GM23338 (cell line): ENCODE measurements at regions not wholly inside any gene's neighbourhood (a gene's known extent, or its start where the extent isn't known, plus 50 kb on each side); places are given as distances from the start of the nearest gene placed in this dataset.

Experiments
- ATAC-seq: fragments of 200-7000 bp; cut with Tn5 transposase; 3 replicates; pipeline ENCODE4 v1.9.1; 2020
- DNase-seq: peaks from one replicate; pipeline ENCODE4 v3.0.0-alpha.2; 2015; ENCODE audit warnings: low spot score
- H2AFZ ChIP-seq: fragments of 200-600 bp; sonication (generic); 2 replicates; pipeline ENCODE4 v1.8.0; 2016; ENCODE audit warnings: antibody characterized with exemption, mild to moderate bottlenecking, moderate library complexity
- H3F3A ChIP-seq: fragments of 200-600 bp; sonication (generic); replicated peaks from 2 replicates; pipeline ENCODE4 v1.8.0; 2017; ENCODE audit warnings: antibody characterized with exemption, mixed run types, low read depth
- H3K27ac ChIP-seq: fragments of 200-600 bp; sonication (generic); 2 replicates; pipeline ENCODE4 v1.6.1; 2016; ENCODE audit warnings: low read depth
- H3K27me3 ChIP-seq: fragments of 200-600 bp; sonication (generic); 2 replicates; pipeline ENCODE4 v1.8.0; 2016; ENCODE audit warnings: mild to moderate bottlenecking, mixed run types, moderate library complexity; ENCODE audit not compliant: insufficient read depth
- H3K36me3 ChIP-seq: fragments of 200-600 bp; sonication (generic); 2 replicates; pipeline ENCODE4 v1.8.0; 2016; ENCODE audit warnings: mild to moderate bottlenecking; ENCODE audit not compliant: insufficient read depth
- H3K4me1 ChIP-seq: fragments of 200-600 bp; sonication (generic); 2 replicates; pipeline ENCODE4 v1.8.0; 2016; ENCODE audit warnings: mild to moderate bottlenecking, moderate library complexity; ENCODE audit not compliant: insufficient read depth
- H3K4me2 ChIP-seq: fragments of 200-600 bp; sonication (generic); 2 replicates; pipeline ENCODE4 v1.7.1; 2017; ENCODE audit warnings: mixed run types
- H3K4me3 ChIP-seq: fragments of 200-600 bp; sonication (generic); 2 replicates; pipeline ENCODE4 v1.6.1; 2016; ENCODE audit warnings: mixed run types
- H3K79me2 ChIP-seq: fragments of 200-600 bp; sonication (generic); replicated peaks from 2 replicates; pipeline ENCODE4 v1.8.0; 2017; ENCODE audit warnings: mild to moderate bottlenecking; ENCODE audit not compliant: insufficient read depth
- H3K9me2 ChIP-seq: fragments of 200-600 bp; sonication (generic); 2 replicates; pipeline ENCODE4 v1.8.0; 2017; ENCODE audit not compliant: insufficient read depth
- H4K20me1 ChIP-seq: fragments of 200-600 bp; sonication (generic); replicated peaks from 2 replicates; pipeline ENCODE4 v1.8.0; 2017; ENCODE audit warnings: mild to moderate bottlenecking; ENCODE audit not compliant: insufficient read depth
- H3K27ac Mint-ChIP-seq: 2 replicates; pipeline ENCODE4 v1.8.0; 2020; ENCODE audit warnings: inconsistent platforms, mild to moderate bottlenecking, moderate library complexity, mixed read lengths
- H3K27me3 Mint-ChIP-seq: 3 replicates; pipeline ENCODE4 v1.8.0; 2022; ENCODE audit warnings: low read depth, mild to moderate bottlenecking, moderate library complexity, mixed read lengths, inconsistent platforms; ENCODE audit not compliant: insufficient read depth, poor library complexity
- H3K36me3 Mint-ChIP-seq: 3 replicates; pipeline ENCODE4 v1.8.0; 2021; ENCODE audit warnings: low read depth, mild to moderate bottlenecking, inconsistent platforms, moderate library complexity, mixed read lengths
- H3K4me1 Mint-ChIP-seq: 3 replicates; pipeline ENCODE4 v1.8.0; 2020; ENCODE audit warnings: mild to moderate bottlenecking, inconsistent platforms, mixed read lengths
- H3K4me3 Mint-ChIP-seq: 3 replicates; pipeline ENCODE4 v1.8.0; 2021; ENCODE audit warnings: moderate library complexity, mild to moderate bottlenecking, inconsistent platforms, mixed read lengths
- H3K9me3 Mint-ChIP-seq: 3 replicates; pipeline ENCODE4 v1.8.0; 2020; ENCODE audit warnings: moderate library complexity, mild to moderate bottlenecking, inconsistent platforms, mixed read lengths
- EZH2 ChIP-seq: fragments of 200-600 bp; sonication (generic); IDR thresholded peaks from one replicate; pipeline ENCODE4 v1.8.0; 2017; ENCODE audit warnings: antibody characterized with exemption, mild to moderate bottlenecking, low read depth; ENCODE audit not compliant: unreplicated experiment
- EZH2phosphoT487 ChIP-seq: fragments of 200-600 bp; sonication (generic); IDR thresholded peaks from one replicate; pipeline ENCODE4 v1.8.1; 2018; ENCODE audit warnings: antibody characterized with exemption; ENCODE audit not compliant: unreplicated experiment
- NANOG ChIP-seq: IDR thresholded peaks from 2 replicates; pipeline ENCODE4 v1.6.1; 2016; ENCODE audit warnings: antibody characterized with exemption, borderline replicate concordance
- POLR2AphosphoS5 ChIP-seq: IDR thresholded peaks from 2 replicates; pipeline ENCODE4 v1.6.1; 2016; ENCODE audit warnings: antibody characterized with exemption, low read depth
- ZNF114 ChIP-seq: fragments of 250-450 bp; sonication (Bioruptor Pico); IDR thresholded peaks from 2 replicates; pipeline ENCODE4 v1.5.0; 2020; ENCODE audit warnings: mild to moderate bottlenecking, moderate library complexity
- TF ChIP-seq, protein P1 (sequence below), 2 experiments: fragments of 200-600 bp in 1 of 2; sonication (generic) in 1 of 2; conservative IDR thresholded peaks; 2 replicates each; pipeline versions ENCODE4 v1.5.1 to v1.6.1; 2016 to 2017; ENCODE audit warnings: antibody characterized with exemption in 2 of 2, low read depth in 2 of 2, mild to moderate bottlenecking in 2 of 2, moderate library complexity in 1 of 2

- H4K20me1 ChIP-seq, result no peaks in the 10 kb centered on the region
- H3K4me3 ChIP-seq, result no peak overlapping the region
- H3K27ac ChIP-seq, result no peak overlapping the region
- Mint-ChIP-seq H3K27me3 (no peaks in the 10 kb centered on the region), H3K36me3 (0 out of 3 replicates have a peak, but pooled peaks cover 3% of the 10 kb centered on the region), H3K4me3 (no peak overlapping the region), H3K9me3 (no peaks in the 10 kb centered on the region; the same call in 2 of the 3 replicates), H3K4me1 (peaks cover 8% of the 10 kb centered on the region; the same call in 2 of the 3 replicates), H3K27ac (no peak overlapping the region)
- TF ChIP-seq NANOG, result no peak
- TF ChIP-seq, protein P1, sequence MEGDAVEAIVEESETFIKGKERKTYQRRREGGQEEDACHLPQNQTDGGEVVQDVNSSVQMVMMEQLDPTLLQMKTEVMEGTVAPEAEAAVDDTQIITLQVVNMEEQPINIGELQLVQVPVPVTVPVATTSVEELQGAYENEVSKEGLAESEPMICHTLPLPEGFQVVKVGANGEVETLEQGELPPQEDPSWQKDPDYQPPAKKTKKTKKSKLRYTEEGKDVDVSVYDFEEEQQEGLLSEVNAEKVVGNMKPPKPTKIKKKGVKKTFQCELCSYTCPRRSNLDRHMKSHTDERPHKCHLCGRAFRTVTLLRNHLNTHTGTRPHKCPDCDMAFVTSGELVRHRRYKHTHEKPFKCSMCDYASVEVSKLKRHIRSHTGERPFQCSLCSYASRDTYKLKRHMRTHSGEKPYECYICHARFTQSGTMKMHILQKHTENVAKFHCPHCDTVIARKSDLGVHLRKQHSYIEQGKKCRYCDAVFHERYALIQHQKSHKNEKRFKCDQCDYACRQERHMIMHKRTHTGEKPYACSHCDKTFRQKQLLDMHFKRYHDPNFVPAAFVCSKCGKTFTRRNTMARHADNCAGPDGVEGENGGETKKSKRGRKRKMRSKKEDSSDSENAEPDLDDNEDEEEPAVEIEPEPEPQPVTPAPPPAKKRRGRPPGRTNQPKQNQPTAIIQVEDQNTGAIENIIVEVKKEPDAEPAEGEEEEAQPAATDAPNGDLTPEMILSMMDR (conservative IDR thresholded peaks at IDR 0.05; ENCODE audit: low read depth in 2 of 2), result no peak
- no peak for TF ChIP-seq POLR2AphosphoS5
- H3K4me1 ChIP-seq, result no peaks in the 10 kb centered on the region
- H3K36me3 ChIP-seq, result no peaks in the 10 kb centered on the region
- H3K4me2 ChIP-seq, result no peak overlapping the region
- H3K79me2 ChIP-seq, result no peaks in the 10 kb centered on the region
- ATAC-seq (no peak), DNase-seq (no peak)
- H3F3A ChIP-seq, result no peaks in the 10 kb centered on the region
- H2AFZ ChIP-seq, result no peak overlapping the region
- no peaks in the 10 kb centered on the region for H3K27me3 ChIP-seq
- H3K9me2 ChIP-seq, result no peaks in the 10 kb centered on the region; the same call in 1 of the 2 replicates
Observed at GRCh38 chr16:77652399-77652798, 69.9 kb upstream of the NUDT7 start.

DNA sequence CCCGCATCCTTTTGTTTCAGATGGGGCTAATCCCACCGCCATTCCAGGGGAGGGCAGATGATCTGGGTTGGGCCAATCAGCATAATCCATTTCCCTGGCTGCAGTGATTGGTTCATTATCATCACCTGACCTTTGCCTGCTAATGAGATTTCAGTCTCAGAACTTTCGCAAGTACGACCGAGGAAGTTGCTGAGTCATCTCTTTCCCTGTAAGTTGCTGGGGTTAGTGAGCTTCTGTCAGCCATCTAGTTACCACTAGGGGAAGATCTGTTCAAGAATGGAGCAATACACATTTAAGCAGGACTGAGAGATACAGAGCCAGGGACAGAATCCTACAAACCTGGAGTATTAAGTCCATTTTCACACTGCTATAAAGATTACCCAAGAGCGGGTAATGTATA, 65.3 kb upstream of the NUDT7 start:
- H3K27me3 ChIP-seq, result no peaks in the 10 kb centered on the region
- Mint-ChIP-seq H3K27me3 (peaks cover 4% of the 10 kb centered on the region), H3K4me3 (no peak overlapping the region), H3K4me1 (peaks cover 10% of the 10 kb centered on the region; the same call in 2 of the 3 replicates), H3K9me3 (no peaks in the 10 kb centered on the region; the same call in 2 of the 3 replicates), H3K27ac (0 out of 2 replicates have a peak overlapping the region, but pooled peaks have one; percentile 67), H3K36me3 (0 out of 3 replicates have a peak, but pooled peaks cover 3% of the 10 kb centered on the region)
- DNase-seq (peak; percentile 79), ATAC-seq (peak; percentile 71)
- H3F3A ChIP-seq, result no peaks in the 10 kb centered on the region
- no peak overlapping the region for H3K4me3 ChIP-seq
- no peaks in the 10 kb centered on the region for H3K79me2 ChIP-seq
- H3K9me2 ChIP-seq, result no peaks in the 10 kb centered on the region; the same call in 1 of the 2 replicates
- no peak overlapping the region for H3K4me2 ChIP-seq
- H2AFZ ChIP-seq, result peak overlapping the region; percentile 15; the same call in 1 of the 2 replicates
- no peaks in the 10 kb centered on the region for H3K36me3 ChIP-seq
- no peaks in the 10 kb centered on the region; the same call in 1 of the 2 replicates for H4K20me1 ChIP-seq
- TF ChIP-seq EZH2 (no peak), NANOG (no peak), ZNF114 (CRISPR knock-in tag) (no peak), EZH2phosphoT487 (no peak)
- TF ChIP-seq, protein P1 (conservative IDR thresholded peaks at IDR 0.05; ENCODE audit: low read depth in 2 of 2), result peak; percentile 25 to 30; a peak in 2 of 4 replicates
- no peak overlapping the region for H3K27ac ChIP-seq
- H3K4me1 ChIP-seq, result peaks cover 3% of the 10 kb centered on the region
